Stimulated activated naive CD4-positive, alpha-beta T cell treated with Interleukin-2 at 50 U/mL for 16 hours (primary cell): ENCODE measurements at regions not wholly inside any gene's neighbourhood (a gene's known extent, or its start where the extent isn't known, plus 50 kb on each side); places are given as distances from the start of the nearest gene placed in this dataset.
"Not testable (repeated sequence)": the region's sequence is repeated elsewhere in the genome, so short reads cannot be mapped to it uniquely, and the experiment has no call there.

ENCODE experiments used
- DNase-seq: peaks from one replicate; lab custom pipeline; 2025; lab: John Stamatoyannopoulos, UW

DNA sequence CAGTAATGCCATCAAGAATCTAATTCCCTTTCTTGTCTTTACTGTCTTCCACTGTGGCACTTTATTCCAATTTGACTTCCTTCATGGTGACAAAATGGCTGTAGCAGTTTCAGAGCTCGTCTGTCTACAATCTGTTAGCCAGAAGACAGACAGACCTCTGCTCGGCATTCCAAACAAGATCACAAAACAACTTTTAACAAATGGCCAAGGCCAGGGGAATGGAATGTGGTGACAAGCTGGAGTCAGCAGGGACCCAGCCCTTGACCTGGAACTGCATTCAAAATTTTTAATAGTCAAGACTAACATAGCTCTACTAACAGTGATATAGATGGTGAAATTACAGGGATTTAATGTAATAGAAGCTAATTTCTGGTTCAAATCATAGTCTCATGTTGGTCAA, 637.2 kb downstream of the ETS1 start:
- DNase-seq, result no peak

DNA sequence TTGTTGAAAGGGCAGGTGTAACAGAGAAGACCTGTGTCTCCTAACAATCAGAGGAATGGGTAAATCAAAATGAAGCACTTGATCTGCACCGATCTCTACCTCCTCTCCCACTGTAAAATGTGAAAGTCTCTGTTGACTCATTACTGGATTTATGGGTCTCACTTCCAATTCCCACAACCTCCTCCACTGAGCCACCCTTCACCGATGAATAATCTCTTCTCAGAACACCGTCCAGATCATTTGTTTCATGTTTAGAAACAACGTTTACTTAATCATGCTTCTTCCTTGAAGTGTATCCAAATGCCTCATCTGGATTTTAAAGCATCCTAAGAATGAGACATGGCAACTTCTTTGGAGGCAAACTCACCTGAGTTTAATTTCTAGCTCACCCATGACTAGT, 643.6 kb downstream of the ETS1 start:
- DNase-seq, result no peak

DNA sequence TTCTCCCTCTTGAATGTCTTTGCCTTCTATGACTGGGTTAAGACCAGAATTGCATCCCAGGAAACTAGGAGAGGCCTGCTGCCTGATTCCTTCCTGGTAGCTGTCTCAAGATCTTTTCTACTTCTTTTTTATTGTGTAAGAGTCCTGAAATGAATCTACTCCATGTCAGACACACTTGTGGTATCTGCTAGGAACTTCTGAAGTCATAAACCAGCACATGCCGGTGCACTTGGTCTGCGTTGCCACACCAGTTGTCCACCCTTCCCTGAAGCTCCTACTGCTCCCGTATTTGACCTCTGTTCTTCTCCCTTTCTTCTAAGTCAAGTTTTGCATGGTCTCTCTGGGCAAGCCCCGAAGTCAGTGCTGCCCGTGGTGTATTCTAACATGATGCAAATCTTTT, 644.2 kb downstream of the ETS1 start:
- no peak for DNase-seq

DNA sequence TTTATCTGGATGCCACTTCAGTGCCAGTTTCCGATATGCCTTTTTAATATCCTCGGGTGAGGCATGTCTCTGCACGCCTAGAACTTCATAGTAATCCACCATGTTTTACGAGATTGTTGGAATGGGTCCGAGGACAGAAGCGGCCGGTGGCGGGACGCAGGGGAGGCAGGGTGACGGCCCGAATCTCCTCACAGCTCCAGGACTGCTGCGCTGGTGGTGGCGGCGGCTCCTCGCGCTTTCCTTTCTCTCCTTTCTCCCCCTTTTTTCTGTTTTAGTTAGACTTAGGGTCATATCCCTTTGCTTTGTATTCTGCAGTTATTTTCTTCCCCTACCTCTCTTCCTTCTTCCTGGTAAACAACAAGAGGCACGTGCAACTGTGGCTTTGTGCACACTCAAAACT, 645.8 kb downstream of the ETS1 start:
- not testable (repeated sequence) for DNase-seq

DNA sequence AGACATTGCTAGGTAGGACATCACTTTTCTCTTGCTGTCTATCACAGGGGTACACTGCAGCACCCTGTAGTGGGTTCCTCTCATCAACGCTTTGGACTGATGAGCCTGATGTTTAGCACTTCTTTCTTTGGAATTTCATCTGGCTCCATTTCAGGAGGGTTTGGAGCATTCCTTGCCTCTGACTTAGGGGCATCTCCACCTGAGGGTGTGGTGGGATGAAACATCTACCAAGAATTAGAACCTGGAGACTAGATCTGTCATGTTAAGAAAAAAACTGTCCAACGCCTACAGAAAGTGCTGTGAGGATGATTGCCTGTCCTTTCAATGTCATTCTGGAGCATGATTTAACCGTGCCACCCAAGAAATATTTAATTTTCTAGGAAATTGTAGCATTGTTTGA, 648.4 kb downstream of the ETS1 start:
- DNase-seq, result no peak

DNA sequence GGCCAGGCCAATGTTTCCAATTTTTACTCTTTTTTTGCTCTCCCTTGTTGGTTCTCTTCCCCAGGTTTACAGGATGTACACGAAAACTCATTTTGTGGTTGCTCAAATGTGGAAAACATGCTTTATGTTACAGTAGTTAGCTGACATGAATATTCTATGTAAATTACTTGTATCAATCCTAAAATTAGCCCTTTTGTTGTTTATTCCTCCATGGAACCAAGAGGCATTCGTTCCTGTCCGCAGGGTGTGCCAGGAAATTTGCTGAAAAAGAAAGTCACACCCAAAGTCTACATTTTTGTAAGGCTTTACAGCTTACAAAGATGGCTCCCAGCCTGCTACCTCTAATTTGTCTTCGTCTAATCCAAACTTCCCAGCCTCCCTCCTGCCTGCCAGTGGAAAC, 652.3 kb downstream of the ETS1 start:
- no peak for DNase-seq

DNA sequence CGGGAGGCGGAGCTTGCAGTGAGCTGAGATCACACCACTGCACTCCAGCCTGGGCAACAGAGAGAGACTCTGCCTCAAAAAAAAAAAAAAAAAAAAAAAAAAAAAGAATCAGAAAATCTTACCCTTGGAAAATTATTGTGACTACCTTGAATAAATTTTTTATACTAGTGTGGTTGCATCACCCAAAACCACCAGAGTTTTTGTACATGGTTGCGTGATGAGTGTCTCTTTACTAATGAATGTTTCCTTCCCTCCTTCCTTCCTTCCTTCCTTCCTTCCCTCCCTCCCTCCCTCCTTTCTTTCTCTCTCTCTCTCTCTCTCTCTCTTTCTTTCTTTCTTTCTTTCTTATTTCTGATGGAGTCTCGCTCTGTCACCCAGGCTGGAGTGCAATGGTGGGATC, 653.4 kb downstream of the ETS1 start:
- DNase-seq, result not testable (repeated sequence)

DNA sequence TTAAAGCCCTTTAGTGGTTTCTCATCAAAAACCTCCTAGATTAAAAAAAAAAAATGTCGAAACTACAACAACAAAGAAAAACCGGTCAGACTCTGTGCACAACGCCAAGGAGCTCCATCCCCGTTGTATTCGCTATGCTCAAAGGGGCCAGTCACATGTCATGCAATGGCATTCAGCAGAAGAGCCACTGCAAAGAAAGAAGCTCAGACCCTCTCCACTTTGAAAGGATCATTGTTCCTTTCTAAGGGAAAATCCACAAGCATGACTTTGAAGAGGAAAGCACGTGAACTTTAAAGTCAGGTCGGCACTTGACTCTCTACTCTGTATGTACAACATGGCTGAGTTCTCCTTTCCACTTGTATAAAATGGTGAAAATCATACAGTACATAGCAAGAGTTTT, 655.6 kb downstream of the ETS1 start:
- no peak for DNase-seq

DNA sequence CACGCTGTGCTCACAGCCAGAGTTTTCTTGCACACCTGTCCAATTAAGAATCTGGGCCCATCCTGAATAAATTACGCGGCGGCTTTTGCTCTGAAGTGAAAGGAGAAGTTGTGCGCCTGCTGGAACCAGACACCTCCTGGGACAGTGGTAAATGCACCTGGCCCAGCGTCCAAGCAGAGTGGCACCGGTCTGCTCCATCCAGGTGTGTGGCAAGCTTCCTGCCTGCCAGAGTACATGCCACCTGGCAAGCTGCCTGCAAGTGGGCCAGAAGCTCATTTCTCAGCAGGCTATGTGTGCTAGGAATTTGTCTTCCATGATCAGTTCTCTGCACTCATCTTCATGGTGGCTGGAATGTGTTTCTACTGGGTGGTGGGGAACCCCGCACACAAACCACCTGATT, 660.6 kb downstream of the ETS1 start:
- DNase-seq, result no peak

DNA sequence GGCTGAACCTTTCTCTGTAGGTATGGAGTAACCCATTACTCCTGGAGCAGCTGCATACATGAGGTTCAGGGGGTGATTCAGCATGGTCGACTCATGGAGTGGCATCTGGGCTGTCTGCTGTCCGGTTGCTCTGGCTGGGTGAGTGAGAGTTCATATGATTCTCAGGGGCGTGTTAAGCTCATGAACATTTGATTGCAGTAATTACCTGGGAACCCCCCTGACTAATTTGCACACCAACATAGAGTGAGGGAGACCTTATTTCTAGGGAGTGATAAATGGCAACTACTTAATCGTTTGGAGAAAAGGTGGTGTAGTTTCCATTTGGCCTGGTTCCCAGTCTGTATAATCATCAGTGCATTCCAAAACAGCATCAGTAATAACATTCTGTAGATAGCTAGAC, 661.9 kb downstream of the ETS1 start:
- DNase-seq, result no peak

DNA sequence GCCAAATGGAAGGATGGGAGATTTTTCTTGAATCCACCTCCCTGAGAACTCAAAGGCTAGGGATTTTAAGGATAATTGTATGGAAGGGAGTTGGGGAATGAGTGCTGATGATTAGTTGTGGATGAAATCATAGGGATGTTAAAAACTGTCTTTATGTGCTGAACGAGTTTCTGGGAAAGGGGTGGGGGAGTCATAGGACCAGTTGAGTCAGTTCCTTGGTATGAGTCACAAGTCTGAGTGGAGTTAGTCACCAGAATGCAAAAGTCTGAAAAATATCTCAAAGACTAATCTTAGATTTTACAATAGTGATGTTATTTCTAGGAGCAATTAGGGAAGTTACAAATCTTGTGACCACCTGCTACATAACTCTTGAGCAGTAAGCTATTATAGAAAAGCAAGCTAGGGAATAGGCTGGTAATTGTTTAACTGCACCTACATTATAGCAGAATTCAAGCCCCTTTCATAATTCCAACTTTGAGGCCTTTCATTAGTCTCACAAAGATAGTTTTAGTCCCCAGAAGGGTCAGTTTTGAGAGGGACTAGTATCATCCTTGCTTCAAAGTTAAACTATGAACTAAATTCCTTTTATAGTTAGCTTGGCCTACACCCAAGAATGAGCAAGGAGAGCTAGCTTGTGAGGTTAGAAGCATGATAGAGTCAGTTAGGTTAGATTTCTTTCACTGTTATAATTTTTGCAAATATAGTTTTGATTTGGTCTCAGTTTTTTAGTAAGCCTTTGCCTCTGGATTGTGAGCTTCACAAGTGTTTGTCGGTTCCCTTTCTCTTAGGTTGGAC, 668.0 kb downstream of the ETS1 start:
- no peak for DNase-seq

DNA sequence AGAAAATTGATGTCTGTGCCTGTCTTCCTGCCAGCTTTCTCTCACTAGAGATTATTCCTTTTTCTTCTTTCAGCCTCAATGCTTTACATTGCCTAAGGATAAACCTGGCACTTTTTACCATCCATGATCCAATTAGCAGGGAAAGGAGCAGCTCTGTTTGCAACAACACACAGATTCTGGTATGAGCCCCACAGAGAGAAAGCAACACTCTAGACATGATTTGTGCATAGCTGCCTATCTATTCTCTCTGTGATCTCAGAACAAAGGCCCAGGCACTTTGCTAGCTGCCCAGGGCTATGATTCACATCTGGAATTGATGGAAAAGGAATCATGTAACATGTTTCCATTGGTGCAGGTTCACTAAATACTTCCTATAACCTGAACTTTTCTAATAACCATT, 685.0 kb downstream of the ETS1 start:
- DNase-seq, result no peak

DNA sequence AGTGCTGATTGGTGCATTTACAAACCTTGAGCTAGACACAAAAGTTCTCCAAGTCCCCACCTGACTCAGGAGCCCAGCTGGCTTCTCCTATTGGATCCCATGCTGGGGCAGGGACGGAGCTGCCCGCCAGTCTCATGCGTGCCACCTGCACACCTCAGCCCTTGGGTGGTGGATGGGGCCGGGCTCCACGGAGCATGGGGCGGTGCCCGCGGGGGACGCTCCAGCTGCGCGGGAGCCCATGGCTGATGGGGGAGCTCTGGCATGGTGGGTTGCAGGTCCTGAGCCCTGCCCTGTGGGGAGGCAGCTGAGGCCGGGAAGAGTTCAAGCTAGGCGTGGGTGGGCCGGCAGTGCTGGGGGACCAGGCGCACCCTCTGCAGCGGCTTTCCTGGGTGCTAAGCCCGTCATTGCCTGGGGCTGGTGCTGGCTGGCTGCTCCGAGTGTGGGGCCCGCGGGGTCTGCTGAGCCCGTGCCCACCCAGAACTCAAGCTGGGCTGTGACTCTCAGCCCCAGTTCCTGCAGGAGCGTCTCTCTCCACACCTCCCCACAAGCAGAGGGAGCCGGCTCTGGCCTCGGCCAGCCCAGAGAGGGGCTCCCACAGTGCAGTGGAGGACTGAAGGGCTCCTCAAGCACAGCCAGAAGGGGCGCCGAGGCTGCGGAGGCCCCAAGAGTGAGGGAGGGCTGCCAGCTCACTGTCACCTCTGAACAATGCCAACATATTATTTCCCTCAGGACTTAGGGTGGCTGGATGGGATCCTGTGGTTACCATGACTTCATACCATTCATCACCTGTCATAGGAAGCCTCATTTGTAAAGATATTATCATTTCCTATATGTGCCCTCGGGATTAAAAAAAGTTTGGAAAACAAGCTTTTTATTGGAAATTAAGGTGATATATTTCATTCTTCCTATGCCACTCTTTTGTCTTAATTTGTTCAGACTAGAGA, 688.7 kb downstream of the ETS1 start:
- DNase-seq, result no peak

DNA sequence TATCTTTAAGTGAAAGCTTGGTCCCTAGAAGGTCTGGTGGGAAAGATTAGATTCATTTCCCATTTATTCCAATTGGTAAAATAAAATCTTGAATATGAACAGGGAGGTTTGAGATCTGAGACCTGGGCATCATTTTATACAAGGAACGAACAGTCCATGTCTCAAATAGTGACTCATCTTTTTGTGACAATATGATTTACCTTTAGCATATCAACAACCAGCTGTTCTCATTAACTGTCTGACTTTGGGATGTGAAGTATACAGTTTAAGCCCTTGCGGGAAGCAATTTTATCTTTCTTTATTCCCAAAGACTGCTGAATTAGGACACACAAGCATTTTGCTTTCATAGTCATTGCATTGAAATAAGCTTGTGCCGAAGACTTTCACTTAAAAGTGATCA, 691.6 kb downstream of the ETS1 start:
- no peak for DNase-seq

DNA sequence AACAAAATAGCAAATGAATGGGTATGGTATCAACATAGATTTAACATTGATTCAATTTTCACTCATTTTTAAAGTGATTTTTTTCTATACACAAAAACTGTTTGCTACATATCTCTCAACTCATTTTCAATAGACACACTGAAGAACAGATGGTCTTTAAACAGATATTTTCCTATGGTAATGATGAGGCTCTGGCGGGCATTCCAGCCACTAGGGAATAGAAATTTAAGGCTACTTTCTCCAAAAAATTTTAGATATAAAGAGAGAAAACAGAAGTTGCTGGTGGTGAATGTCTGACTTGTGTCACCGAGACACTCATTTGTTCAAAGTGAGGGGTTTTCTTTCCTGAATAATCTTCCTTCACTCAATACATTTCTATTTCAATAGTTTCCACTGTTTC, 693.0 kb downstream of the ETS1 start:
- DNase-seq, result no peak

DNA sequence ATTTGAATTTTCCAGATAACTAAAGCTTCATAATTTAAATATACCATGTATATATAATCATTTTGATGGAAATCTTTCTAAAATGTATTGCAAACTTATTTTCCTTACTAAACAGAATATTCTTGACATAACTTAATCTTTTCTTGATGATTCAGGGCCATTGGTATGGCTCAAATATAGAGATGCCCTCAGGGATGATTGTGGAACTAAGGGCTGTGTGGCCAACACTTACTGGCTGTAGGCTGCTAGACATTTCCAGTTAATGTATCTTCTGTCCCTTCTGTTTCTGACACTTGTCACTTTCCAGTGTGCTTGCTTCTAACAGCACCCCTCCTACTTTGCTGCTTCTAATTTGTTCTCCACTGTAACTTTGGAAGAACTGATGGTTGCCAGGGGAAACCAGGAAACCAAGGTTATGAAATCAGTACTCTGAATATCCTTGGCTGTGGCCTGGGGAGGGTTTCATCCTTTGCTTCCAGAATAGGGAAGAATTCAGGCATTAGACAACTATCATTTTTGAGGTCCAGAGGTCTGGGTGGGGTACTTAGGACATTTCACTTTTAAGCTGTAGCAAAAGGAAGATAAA, 697.2 kb downstream of the ETS1 start:
- DNase-seq, result no peak

DNA sequence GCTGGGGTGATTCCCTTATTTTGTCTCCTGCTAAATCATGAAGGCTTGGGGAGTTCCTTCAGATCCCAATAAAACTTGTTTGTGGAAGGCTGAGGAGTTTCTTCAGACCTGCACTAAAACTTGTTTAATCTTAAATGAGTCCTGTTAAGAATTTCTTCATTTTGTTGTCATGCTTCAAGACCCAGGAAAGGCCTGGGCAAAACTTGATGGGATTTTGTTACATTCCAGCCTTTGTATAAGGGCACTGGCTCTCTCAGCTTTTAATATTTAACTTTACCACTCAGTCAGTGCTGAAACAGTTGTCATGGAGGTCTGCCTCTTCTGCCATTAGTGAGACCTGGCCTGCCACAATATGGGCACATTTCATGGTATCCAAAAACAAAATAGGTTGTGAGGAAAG, 699.0 kb downstream of the ETS1 start:
- DNase-seq, result no peak

DNA sequence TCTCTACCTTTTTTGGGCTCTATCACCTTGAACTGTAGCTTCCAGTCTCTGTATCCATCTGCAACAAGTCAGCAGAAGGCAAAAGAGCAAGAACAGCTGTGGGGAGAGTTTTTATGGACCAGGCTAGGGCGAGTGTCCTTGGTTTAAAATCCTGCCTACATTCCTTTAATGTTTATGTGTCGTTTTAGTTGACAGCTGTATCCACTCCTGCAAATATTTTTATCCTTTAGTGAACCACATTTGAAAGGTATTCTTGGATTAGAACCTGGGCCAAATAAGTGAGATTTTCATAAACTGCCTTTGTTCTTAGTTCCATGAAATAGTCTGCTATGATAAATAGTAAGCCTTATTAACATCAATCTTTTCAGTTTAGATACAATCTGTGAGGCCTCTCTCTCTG, 712.2 kb downstream of the ETS1 start:
- no peak for DNase-seq

DNA sequence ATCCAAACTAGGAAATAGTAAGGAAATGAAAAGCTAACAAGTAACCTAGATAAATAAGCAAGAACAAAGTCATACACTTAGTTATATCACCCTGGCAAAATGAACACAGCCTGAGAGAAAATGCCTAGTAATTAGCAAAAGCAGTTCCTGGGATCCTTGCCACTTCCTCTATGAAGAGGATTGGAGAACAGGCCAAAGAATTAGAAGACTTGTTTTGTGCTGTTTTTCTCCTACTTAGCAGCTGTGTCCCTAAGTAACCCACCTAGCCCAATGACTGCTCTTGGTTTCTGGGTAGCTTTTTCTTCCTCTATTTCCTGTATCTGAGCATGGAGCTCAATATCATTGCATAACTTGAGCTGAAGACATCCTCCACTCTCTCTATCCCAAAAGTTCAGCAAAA, 713.9 kb downstream of the ETS1 start:
- no peak for DNase-seq

DNA sequence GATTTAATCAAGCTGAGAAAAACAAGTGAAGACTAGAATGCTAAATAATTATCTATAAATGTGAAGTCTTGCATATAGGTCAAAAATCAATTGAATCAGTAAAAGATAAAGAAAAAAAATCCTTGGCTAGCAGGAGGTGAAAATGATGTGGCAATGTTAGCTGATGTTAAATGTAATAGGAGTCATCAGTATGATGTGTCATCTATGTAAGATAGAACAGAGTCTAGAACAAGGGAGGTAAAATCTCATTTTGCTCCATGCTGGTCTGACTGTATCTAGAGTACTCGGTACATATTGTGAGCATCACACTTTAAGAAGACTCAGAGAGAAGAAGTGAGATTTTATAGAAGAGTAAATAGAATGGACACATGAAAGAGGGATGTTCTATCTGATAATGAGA, 721.2 kb downstream of the ETS1 start:
- DNase-seq, result no peak

DNA sequence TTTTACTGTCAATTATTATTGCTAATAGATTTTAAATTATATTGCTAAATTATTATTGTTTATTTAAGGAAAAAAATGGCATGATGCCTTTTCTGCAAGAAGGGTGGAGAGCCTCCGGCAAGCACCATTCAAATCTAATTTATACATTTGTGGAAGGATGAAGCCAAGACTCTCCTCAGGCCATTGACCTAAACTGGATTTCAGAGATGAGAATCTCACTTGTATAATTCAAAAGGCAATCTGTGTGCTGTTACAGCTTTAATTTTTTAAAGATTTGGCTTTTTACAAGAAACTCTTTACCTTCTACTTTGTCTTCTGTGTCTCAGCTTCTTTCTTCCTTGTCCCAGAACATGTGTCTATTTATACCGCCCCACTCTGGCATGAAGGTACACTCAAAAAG, 722.5 kb downstream of the ETS1 start:
- DNase-seq, result no peak

DNA sequence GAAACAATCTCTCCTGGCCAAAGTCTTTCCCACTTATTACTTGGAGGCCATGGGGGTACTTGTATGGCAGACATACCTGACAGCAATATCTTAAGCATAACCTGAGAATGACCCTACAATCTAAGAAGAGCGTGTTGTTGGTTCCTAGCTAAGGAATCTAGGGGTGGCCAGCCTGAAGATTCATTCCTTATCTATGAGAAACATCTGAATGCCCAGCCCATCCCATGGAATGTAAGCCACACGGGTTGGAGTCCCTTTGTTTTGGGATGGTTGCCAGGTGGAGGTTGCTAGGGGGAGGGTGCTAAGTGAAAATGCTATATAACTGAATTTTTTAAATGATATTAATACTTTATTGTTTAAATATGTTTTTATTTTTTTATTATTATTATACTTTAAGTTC, 725.0 kb downstream of the ETS1 start:
- DNase-seq, result no peak

DNA sequence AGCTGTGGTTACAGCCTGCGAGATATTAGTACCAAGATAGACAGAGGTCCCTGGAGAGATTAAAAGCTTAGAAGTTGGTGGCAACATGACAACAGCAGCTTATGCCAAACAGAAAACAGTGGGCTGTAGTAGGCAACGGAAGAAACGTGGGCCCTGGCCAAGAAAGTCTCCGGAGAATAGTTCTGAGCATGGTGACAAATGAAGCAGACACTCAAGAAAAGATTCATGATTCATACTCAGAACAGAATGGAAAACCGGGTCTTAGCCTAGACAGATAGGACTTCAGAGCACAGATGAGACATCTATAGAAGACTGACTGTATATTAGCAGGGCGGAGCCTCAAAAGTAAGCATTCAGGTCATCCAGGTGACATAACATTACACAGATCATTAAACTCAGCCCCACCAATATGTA, 727.4 kb downstream of the ETS1 start:
- no peak for DNase-seq
